CD4-positive, alpha-beta T cell (primary cell): ENCODE measurements at regions not wholly inside any gene's neighbourhood (a gene's known extent, or its start where the extent isn't known, plus 50 kb on each side); places are given as distances from the start of the nearest gene placed in this dataset.

Experiments used
- ATAC-seq: fragments of 200-7000 bp; cut with Tn5 transposase; one replicate; pipeline ENCODE4 v1.10.0; 2022; ENCODE audit warnings: mild to moderate bottlenecking; ENCODE audit not compliant: poor library complexity
- CTCF ChIA-PET: fragments of 350-600 bp; sonication (Branson Sonifier 250); formaldehyde crosslinking; loops from one replicate; lab custom pipeline; 2021; ENCODE audit warnings: antibody characterized with exemption, inconsistent platforms; lab: Charles Lee
- POLR2A ChIA-PET: fragments of 350-600 bp; sonication (Branson Sonifier 250); formaldehyde crosslinking; loops from one replicate; lab custom pipeline; 2021; ENCODE audit warnings: antibody characterized with exemption, inconsistent platforms; lab: Charles Lee
- DNase-seq, 14 experiments: peaks; one replicate each; pipeline ENCODE4 v3.0.0-alpha.2; 2013 to 2020; ENCODE audit warnings: mixed read lengths in 2 of 14
- H3K27ac ChIP-seq, 2 donors: one replicate each; pipeline versions ENCODE4 v1.5.1 to v1.7.0; 2013; ENCODE audit warnings: low read length in 2 of 2, low read depth in 1 of 2, mild to moderate bottlenecking in 1 of 2
- H3K27me3 ChIP-seq, 2 experiments: 1 replicate in 1 of 2; 2 replicates in 1 of 2; pipeline versions ENCODE4 v1.6.1 to v1.7.0; 2013; ENCODE audit warnings: low read length in 2 of 2, control low read depth in 1 of 2, mild to moderate bottlenecking in 1 of 2, moderate library complexity in 1 of 2; ENCODE audit not compliant: insufficient read depth in 2 of 2, control insufficient read depth in 1 of 2
- H3K36me3 ChIP-seq: one replicate; pipeline ENCODE4 v1.6.1; 2013; ENCODE audit warnings: low read length, control low read depth; ENCODE audit not compliant: insufficient read depth
- H3K4me1 ChIP-seq: one replicate; pipeline ENCODE4 v1.6.1; 2013; ENCODE audit warnings: low read length, control low read depth; ENCODE audit not compliant: insufficient read depth
- H3K4me3 ChIP-seq: one replicate; pipeline ENCODE4 v1.5.1; 2013; ENCODE audit warnings: mild to moderate bottlenecking, low read length, moderate library complexity
- H3K9me3 ChIP-seq, 2 experiments: 1 replicate in 1 of 2; 2 replicates in 1 of 2; pipeline versions ENCODE4 v1.6.1 to v1.7.0; 2013; ENCODE audit warnings: low read length in 2 of 2, mild to moderate bottlenecking in 2 of 2, control low read depth in 1 of 2, moderate library complexity in 1 of 2; ENCODE audit not compliant: control insufficient read depth in 1 of 2, insufficient read depth in 1 of 2
- H3K27ac Mint-ChIP-seq: one replicate; pipeline ENCODE4 v1.8.0; 2020; ENCODE audit warnings: mixed read lengths
- H3K27me3 Mint-ChIP-seq: one replicate; pipeline ENCODE4 v1.8.0; 2021; ENCODE audit warnings: mixed read lengths
- H3K36me3 Mint-ChIP-seq: one replicate; pipeline ENCODE4 v1.8.0; 2021; ENCODE audit warnings: low read depth, mixed read lengths
- H3K4me1 Mint-ChIP-seq: one replicate; pipeline ENCODE4 v1.8.0; 2021; ENCODE audit warnings: low read depth, mixed read lengths
- H3K4me3 Mint-ChIP-seq: one replicate; pipeline ENCODE4 v1.8.0; 2020; ENCODE audit warnings: mild to moderate bottlenecking, mixed read lengths
- H3K9me3 Mint-ChIP-seq: one replicate; pipeline ENCODE4 v1.8.0; 2020; ENCODE audit warnings: mixed read lengths
- CTCF ChIP-seq: fragments of 200-600 bp; IDR thresholded peaks from one replicate; pipeline ENCODE4 v1.8.0; 2022; ENCODE audit warnings: antibody characterized with exemption, mild to moderate bottlenecking
- intact Hi-C, 2 experiments: fragments of 100-400 bp; cut with DNase I in 1 of 2; cut with micrococcal nuclease in 1 of 2; formaldehyde crosslinking; loops; one replicate each; pipeline versions ENCODE4 v1.15.1 to v1.9.0; 2023 to 2025; cut with DNase I, micrococcal nuclease

DNA sequence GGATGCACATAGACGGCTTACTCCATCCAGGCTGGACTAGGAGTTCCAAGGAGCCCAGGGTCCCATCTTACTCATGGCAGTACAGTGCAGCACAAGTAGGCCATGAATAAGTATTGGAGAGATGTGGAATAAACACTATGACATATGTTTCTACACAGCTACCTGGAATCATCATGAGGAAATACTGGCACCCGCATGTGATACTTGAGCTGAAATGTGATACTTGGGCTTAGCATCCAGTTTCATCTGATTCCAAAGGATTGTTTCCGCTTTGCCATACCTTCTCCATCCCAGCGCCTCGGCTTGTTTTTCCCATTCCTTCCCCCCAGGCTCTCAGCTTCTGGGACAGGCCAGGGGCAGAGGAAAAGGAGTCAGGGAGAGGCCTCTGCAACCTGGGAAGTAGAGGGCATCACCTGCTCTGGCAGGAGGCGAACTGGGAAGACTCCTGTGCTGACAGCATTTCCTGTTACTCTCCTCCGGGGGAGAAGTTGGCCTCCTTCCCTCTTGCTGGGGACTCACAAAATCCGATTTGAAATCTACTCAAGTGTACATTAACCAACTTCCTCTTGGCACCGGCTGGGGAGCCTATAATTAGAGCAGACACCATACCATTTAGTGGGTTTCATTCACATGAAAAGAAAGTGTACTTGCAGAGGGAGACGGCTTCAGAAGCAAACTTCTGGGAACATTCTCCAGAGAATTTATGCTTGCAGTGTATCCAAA is 187.8 kb downstream of the MIAT start:
- no peaks in the 10 kb centered on the region for H3K9me3 Mint-ChIP-seq
- no peak overlapping the region for H3K4me3 ChIP-seq
- ChIA-PET POLR2A (no interaction called here), CTCF (no interaction called here)
- no peaks in the 10 kb centered on the region for H3K36me3 ChIP-seq
- no peak overlapping the region for H3K27ac ChIP-seq
- no peak for TF ChIP-seq CTCF
- H3K4me1 Mint-ChIP-seq, result no peaks in the 10 kb centered on the region
- peaks cover 0 to 4% of the 10 kb centered on the region in 2 experiments for H3K9me3 ChIP-seq
- H3K27me3 Mint-ChIP-seq, result no peaks in the 10 kb centered on the region
- no peak overlapping the region for H3K4me3 Mint-ChIP-seq
- no peak for ATAC-seq
- intact Hi-C loops, result no loop called here
- DNase-seq, result no peak
- H3K36me3 Mint-ChIP-seq, result no peaks in the 10 kb centered on the region
- no peaks in the 10 kb centered on the region for H3K27me3 ChIP-seq
- no peaks in the 10 kb centered on the region for H3K4me1 ChIP-seq
- no peak overlapping the region for H3K27ac Mint-ChIP-seq

- Histone ChIP-seq H3K36me3 (no peaks in the 10 kb centered on the region), H3K4me3 (no peak overlapping the region), H3K9me3 (peaks cover 0 to 4% of the 10 kb centered on the region in 2 experiments), H3K4me1 (no peaks in the 10 kb centered on the region), H3K27me3 (no peaks in the 10 kb centered on the region), H3K27ac (no peak overlapping the region)
- no peak overlapping the region for H3K4me3 Mint-ChIP-seq
- DNase-seq (no peak), ATAC-seq (no peak)
- intact Hi-C loops, result no loop called here
- H3K4me1 Mint-ChIP-seq, result no peaks in the 10 kb centered on the region
- no peaks in the 10 kb centered on the region for H3K27me3 Mint-ChIP-seq
- no peaks in the 10 kb centered on the region for H3K9me3 Mint-ChIP-seq
- ChIA-PET POLR2A (no interaction called here), CTCF (no interaction called here)
- no peak for TF ChIP-seq CTCF
- H3K27ac Mint-ChIP-seq, result no peak overlapping the region
- no peaks in the 10 kb centered on the region for H3K36me3 Mint-ChIP-seq
Observed at GRCh38 chr22:26846076-26846475, 188.7 kb downstream of the MIAT start.

DNA sequence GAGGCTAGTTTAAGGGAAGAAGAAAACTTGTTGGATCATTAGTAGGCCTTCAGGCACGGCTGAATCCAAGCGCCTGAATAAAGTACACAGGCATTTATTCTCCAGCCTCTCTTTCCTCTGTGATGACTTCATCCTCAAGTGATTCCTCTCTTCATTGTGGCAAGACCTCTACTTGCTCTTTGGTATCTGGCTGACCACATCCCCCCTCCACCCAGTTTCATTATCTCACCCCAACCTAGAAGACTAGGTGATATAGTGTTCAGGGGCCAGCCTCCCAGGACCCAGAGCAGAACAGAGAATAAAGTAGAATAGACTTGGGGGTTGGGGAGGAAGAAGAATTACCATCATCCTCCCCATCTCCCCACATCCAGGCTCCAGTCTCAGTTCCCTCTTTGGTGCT is 189.3 kb downstream of the MIAT start:
- no peaks in the 10 kb centered on the region for H3K36me3 ChIP-seq
- CTCF ChIA-PET, result no interaction called here
- no peaks in the 10 kb centered on the region for H3K27me3 Mint-ChIP-seq
- no peak for DNase-seq
- no peaks in the 10 kb centered on the region for H3K27me3 ChIP-seq
- H3K27ac Mint-ChIP-seq, result no peak overlapping the region
- no peak overlapping the region for H3K4me3 Mint-ChIP-seq
- no peak for ATAC-seq
- no peaks in the 10 kb centered on the region for H3K4me1 Mint-ChIP-seq
- H3K9me3 Mint-ChIP-seq, result no peaks in the 10 kb centered on the region
- H3K36me3 Mint-ChIP-seq, result no peaks in the 10 kb centered on the region
- H3K9me3 ChIP-seq, result peaks cover 0 to 4% of the 10 kb centered on the region in 2 experiments
- POLR2A ChIA-PET, result no interaction called here
- no peak overlapping the region for H3K27ac ChIP-seq
- intact Hi-C loops, result no loop called here
- no peak overlapping the region for H3K4me3 ChIP-seq
- no peaks in the 10 kb centered on the region for H3K4me1 ChIP-seq
- TF ChIP-seq CTCF, result no peak
